MG63 (cell line): ENCODE measurements at regions not wholly inside any gene's neighbourhood (a gene's known extent, or its start where the extent isn't known, plus 50 kb on each side); places are given as distances from the start of the nearest gene placed in this dataset.

Experiments used
- DNase-seq: peaks from one replicate; pipeline ENCODE4 v3.0.0-alpha.2; 2020
- H3K27me3 ChIP-seq: fragments of 250-450 bp; sonication (Bioruptor Pico); 2 replicates; pipeline ENCODE4 v1.5.1; 2020; ENCODE audit warnings: mild to moderate bottlenecking, moderate library complexity
- H3K36me3 ChIP-seq: fragments of 250-450 bp; sonication (Bioruptor Pico); 2 replicates; pipeline ENCODE4 v1.5.1; 2020; ENCODE audit warnings: mild to moderate bottlenecking, moderate library complexity
- H3K4me3 ChIP-seq: fragments of 250-450 bp; sonication (Bioruptor Pico); 2 replicates; pipeline ENCODE4 v1.5.1; 2020; ENCODE audit warnings: mild to moderate bottlenecking, moderate library complexity
- H3K9me3 ChIP-seq: fragments of 250-450 bp; sonication (Bioruptor Pico); 2 replicates; pipeline ENCODE4 v1.5.1; 2020; ENCODE audit warnings: mild to moderate bottlenecking, moderate library complexity

DNA sequence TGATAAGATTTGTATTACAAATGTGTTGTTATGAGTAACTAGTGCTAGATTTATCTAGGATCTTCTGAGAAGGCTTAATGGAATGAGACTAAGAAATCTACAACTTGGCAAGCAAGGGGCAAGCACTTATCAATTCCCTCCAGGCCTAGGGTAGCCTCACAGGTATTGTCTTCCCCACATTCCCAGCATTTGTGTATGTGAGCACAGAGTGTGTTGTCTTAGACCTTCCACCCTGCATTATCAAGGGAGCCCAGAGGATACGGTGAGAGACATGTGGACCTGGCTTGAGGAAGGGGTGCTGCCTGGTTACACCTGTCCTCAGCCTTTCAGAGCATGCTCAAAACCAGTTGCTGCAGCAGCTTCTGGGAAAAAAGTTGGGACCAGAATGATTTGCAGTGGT is 327.2 kb downstream of the MRPL39 start:
- Histone ChIP-seq H3K27me3 (no peaks in the 10 kb centered on the region), H3K4me3 (no peak overlapping the region), H3K36me3 (no peaks in the 10 kb centered on the region), H3K9me3 (no peaks in the 10 kb centered on the region)
- DNase-seq: no peak

DNA sequence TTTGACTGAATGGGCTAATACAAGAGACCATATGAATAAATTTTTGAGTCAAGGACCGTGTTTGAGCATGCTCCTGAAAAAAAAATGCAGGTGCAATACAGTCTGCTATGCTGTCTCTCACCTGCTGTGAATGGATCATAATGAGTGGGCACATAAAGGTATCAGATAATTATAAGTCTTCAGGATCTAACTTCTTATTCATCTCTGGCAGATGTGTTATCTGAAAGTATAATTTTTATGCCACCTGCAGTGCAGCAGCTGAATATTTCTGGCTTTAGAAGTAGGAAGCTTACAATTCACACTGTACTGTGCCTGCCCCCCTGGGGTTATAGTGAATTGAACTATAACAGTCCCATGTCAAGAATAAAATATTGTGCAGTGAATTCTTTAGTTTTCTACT is 333.3 kb downstream of the MRPL39 start:
- DNase-seq: no peak
- no peaks in the 10 kb centered on the region for H3K36me3 ChIP-seq
- H3K27me3 ChIP-seq: no peaks in the 10 kb centered on the region
- H3K9me3 ChIP-seq: no peaks in the 10 kb centered on the region
- H3K4me3 ChIP-seq: no peak overlapping the region

GRCh38 chr21:25254491-25255174 is 352.6 kb downstream of the MRPL39 start:
- no peak for DNase-seq
- Histone ChIP-seq H3K36me3 (no peaks in the 10 kb centered on the region), H3K9me3 (peaks cover 5% of the 10 kb centered on the region; the same call in 1 of the 2 replicates), H3K4me3 (no peak overlapping the region), H3K27me3 (no peaks in the 10 kb centered on the region)

- Histone ChIP-seq H3K36me3 (no peaks in the 10 kb centered on the region), H3K4me3 (no peak overlapping the region), H3K9me3 (no peaks in the 10 kb centered on the region), H3K27me3 (no peaks in the 10 kb centered on the region)
- DNase-seq: no peak
These were observed 360.7 kb downstream of the MRPL39 start for GRCh38 chr21:25246546-25246945.

DNA sequence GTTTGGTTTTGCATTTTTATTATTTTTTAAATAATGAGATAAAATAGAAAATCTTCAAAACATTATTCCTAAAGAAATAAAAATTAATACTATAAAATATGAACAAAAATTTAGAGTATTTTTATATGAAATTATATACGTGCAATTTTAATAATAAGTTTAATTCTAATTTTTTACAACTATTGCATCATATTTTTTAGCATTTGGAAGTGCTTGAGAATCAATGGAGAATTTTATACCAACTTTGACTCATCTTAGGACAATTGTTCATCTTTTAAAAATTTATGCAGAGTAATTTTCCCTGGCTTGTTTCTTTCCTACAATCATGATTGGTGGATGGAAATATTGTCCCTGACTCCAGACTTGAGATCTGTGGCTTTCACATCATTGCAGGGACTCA is 362.5 kb downstream of the MRPL39 start:
- Histone ChIP-seq H3K27me3 (no peaks in the 10 kb centered on the region), H3K4me3 (no peak overlapping the region), H3K9me3 (no peaks in the 10 kb centered on the region), H3K36me3 (no peaks in the 10 kb centered on the region)
- DNase-seq: no peak

GRCh38 chr21:25243808-25244207 is 363.5 kb downstream of the MRPL39 start:
- H3K36me3 ChIP-seq: no peaks in the 10 kb centered on the region
- no peaks in the 10 kb centered on the region for H3K27me3 ChIP-seq
- no peak overlapping the region for H3K4me3 ChIP-seq
- no peaks in the 10 kb centered on the region; the same call in 1 of the 2 replicates for H3K9me3 ChIP-seq
- no peak for DNase-seq

GRCh38 chr21:25240974-25241373 is 366.3 kb downstream of the MRPL39 start:
- H3K4me3 ChIP-seq: no peak overlapping the region
- no peak for DNase-seq

DNA sequence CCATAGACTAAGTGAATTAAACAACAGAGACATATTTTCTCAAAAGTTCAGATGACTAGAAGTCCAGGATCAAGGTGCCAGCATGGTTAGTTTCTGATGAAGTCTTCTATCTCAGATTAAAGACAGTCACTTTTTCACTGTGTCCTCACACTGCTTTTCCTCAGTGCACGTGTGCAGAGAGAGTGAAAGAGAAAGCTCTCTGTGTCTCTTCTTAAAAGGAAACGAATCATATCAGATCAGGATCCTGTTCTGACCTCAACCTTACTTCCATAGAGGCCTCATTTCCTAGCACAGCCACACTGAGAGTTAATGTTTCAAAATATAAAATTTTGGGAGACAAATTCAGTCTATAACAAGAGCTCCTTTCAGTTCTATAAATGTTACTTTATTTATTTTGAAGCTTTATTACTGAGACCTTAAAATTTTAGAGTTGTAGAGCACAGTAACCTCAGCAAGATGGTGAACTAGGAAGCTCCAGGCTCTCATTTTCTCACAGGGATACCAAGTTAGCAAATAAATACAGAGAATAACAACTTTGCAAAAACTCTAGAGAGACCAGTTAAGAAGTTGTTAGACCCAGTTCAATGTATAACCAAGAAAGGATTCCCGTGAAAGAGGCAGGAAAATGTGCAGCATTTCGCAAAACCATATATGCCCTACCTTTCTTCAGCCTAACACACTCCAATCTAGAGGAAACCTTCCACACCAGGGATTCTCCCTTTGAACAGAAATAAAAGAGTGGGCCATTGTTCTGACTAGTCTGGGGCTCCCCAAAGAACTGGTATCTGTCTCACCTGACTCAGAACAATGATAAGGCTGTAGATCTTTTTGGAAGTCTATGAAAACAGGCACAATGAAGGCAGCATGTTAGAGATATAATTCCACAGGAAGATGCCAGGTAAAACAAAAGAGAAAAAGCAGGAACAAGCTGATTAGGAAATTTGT is 372.2 kb downstream of the MRPL39 start:
- peaks cover 7% of the 10 kb centered on the region for H3K9me3 ChIP-seq
- H3K4me3 ChIP-seq: no peak overlapping the region
- no peaks in the 10 kb centered on the region for H3K27me3 ChIP-seq
- no peaks in the 10 kb centered on the region for H3K36me3 ChIP-seq
- DNase-seq: no peak

More at GRCh38 chr21:25240974-25241373, 366.3 kb downstream of the MRPL39 start:
- H3K36me3 ChIP-seq: no peaks in the 10 kb centered on the region
- peaks cover 7% of the 10 kb centered on the region for H3K9me3 ChIP-seq
- H3K27me3 ChIP-seq: no peaks in the 10 kb centered on the region

- Histone ChIP-seq H3K4me3 (no peak overlapping the region), H3K36me3 (no peaks in the 10 kb centered on the region), H3K9me3 (peaks cover 14% of the 10 kb centered on the region), H3K27me3 (no peaks in the 10 kb centered on the region)
- no peak for DNase-seq
These were observed 386.3 kb downstream of the MRPL39 start for GRCh38 chr21:25220954-25221353.

DNA sequence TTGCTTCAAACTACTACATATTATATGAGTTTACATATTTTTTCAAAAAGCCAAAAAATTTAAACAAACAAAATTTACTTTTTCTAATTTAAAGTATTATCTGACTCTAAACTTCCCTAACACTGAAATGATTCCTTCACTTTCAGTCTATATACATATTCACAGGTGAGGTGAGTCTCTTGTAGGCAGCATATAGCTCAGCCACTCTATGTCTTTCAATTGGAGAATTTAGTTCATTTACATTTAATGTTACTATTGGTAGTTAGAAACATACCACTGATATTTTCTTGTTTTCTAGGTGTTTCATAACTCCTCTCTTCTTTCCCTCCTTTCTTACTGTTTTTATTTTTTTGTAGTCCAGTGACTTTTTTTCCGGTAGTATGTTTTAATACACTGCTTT is 387.1 kb downstream of the MRPL39 start:
- Histone ChIP-seq H3K4me3 (no peak overlapping the region), H3K36me3 (no peaks in the 10 kb centered on the region), H3K27me3 (no peaks in the 10 kb centered on the region), H3K9me3 (peaks cover 14% of the 10 kb centered on the region)
- DNase-seq: no peak

DNA sequence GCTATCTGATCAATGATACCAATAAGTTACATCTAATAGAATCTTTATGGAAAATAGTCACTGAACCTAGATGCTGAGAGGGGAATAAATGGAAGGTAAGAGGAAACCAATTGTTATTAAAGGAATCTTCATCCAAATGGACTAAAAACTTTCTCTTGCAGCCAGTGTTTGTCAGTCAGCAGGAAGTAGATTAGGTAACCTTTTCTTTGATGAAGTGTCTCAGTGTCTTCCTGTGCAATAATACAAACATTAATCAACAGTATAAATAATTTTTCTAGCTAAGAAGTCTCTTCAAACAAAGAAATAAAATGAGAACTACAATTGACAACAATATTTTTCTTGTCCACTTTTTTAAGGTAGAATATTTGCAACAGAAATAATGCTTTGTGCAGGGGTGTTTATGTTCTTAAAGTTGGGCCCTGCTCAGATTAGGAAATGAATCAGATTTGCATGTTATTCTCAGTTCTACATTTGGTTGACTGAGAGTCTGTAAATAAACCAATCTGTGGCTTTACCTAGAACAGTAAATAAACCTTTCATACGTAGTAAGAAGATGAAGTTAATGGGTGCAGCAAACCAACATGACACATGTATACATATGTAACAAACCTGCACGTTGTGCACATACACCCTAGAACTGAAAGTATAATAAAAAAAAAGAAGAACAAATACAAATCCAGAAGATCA is 391.4 kb downstream of the MRPL39 start:
- Histone ChIP-seq H3K36me3 (no peaks in the 10 kb centered on the region), H3K27me3 (no peaks in the 10 kb centered on the region), H3K9me3 (peaks cover 6% of the 10 kb centered on the region; the same call in 1 of the 2 replicates), H3K4me3 (no peak overlapping the region)
- no peak for DNase-seq

DNA sequence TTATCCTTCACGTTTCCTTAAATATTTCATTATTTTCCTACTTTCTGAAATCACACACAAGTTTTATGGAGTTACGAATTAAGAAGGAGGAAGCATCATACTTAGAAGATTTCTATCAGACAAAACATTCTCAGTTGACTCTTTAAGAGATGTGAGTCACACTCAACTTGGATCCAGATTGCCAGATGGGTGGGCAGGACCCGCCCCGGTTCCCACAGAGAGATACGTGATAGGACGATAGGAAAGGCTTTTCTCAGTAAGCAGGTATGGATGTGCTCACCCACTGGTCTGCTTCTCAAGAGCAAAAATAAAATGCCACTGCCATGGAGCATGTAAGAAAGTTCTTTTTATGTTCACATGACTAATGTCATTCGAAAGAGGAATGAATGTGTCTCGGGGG is 392.6 kb downstream of the MRPL39 start:
- Histone ChIP-seq H3K4me3 (no peak overlapping the region), H3K9me3 (no peaks in the 10 kb centered on the region), H3K36me3 (no peaks in the 10 kb centered on the region), H3K27me3 (no peaks in the 10 kb centered on the region)
- DNase-seq: no peak

GRCh38 chr21:25199944-25200343 is 407.3 kb downstream of the MRPL39 start:
- DNase-seq: no peak
- Histone ChIP-seq H3K4me3 (no peak overlapping the region), H3K36me3 (no peaks in the 10 kb centered on the region), H3K27me3 (no peaks in the 10 kb centered on the region), H3K9me3 (no peaks in the 10 kb centered on the region)

- H3K4me3 ChIP-seq: no peak overlapping the region
- no peaks in the 10 kb centered on the region for H3K27me3 ChIP-seq
- H3K9me3 ChIP-seq: no peaks in the 10 kb centered on the region
- H3K36me3 ChIP-seq: no peaks in the 10 kb centered on the region
- no peak for DNase-seq
These were observed 416.1 kb downstream of the MRPL39 start for GRCh38 chr21:25191141-25191540.

GRCh38 chr21:25189497-25189896 is 417.8 kb downstream of the MRPL39 start:
- Histone ChIP-seq H3K27me3 (no peaks in the 10 kb centered on the region), H3K4me3 (no peak overlapping the region), H3K9me3 (no peaks in the 10 kb centered on the region), H3K36me3 (no peaks in the 10 kb centered on the region)
- DNase-seq: no peak

DNA sequence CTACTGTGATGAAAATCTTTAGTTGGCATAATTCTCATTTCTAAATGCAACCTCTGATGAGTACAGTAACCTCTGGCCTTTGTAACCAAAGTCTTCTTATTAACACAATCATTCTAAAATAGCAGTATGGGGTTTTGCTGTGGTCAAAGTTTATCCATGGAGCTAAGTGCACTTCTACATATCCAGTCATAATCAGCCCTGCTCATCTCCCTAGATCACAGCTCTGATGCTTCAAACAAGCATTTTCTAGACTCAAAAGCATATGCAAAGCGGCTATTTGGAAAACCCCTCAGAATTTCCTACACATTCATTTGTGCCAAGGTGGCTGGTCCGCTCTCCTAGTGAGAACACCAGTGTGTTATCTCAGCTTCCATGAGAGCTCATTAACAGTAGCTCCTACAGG is 418.6 kb downstream of the MRPL39 start:
- Histone ChIP-seq H3K9me3 (no peaks in the 10 kb centered on the region), H3K4me3 (no peak overlapping the region), H3K27me3 (no peaks in the 10 kb centered on the region), H3K36me3 (no peaks in the 10 kb centered on the region)
- no peak for DNase-seq

DNA sequence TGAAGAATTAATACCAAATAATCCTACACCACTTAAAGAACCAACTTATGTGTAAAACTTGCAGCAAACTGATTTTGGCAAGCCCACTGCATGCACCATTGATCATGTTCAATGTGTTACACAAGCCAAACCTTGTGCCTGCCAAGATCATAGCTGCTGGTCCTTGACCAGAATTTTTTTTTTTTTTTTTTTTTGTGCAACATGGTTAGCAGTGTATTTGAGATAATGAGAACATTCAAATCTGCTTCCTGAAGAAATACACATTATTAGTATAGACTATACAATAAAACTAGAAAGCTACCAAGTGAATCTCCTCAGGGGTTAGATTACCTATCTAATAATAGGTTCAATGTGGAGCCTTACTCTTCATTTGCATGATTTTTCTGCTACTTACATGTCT is 421.0 kb downstream of the MRPL39 start:
- Histone ChIP-seq H3K36me3 (no peaks in the 10 kb centered on the region), H3K9me3 (no peaks in the 10 kb centered on the region), H3K4me3 (no peak overlapping the region), H3K27me3 (no peaks in the 10 kb centered on the region)
- no peak for DNase-seq
